ENCODE measurements at regions not wholly inside any gene's neighbourhood (a gene's known extent, or its start where the extent isn't known, plus 50 kb on each side); places are given as distances from the start of the nearest gene placed in this dataset.
"Not testable (repeated sequence)": the region's sequence is repeated elsewhere in the genome, so short reads cannot be mapped to it uniquely, and the experiment has no call there.

DNA sequence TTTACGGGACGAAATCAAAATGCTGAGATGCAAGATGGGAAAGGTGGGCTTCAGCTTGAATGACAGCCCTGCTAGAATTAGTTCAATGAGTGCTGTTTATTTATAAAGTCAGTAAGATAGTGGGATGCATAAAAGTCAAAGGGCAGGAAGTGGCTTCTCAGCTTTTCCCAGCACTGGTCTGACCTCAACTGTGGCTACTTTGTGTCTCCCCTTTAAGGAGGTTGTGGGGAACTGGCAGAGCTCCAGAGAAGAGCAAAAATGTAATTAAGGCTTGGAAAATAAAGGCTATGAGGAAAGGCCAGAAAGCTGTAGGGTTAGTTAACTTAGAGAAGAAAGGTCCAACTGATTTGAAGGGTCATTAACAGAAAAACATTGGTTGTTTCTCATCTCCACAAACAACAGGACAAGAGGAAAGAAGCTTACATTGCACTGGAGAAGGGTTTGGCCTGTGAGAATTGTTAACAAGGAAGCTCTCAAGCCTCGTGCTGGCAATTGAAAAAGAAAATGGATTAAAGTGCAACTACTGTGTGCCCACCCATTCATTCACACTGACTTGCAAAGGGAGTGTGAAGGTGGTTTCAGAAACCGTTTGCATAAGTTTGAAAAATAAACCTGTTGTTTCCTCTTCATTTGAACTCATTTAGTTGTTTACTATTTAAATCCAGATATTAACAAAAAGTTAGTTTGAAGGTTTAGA is 68.8 kb upstream of the CD28 start:
- Mint-ChIP-seq H3K9me3 (ENCODE audit: unreplicated experiment) (no peaks in the 10 kb centered on the region), H3K4me1 (ENCODE audit: unreplicated experiment) (peaks cover 7% of the 10 kb centered on the region), H3K4me3 (ENCODE audit: unreplicated experiment) (no peak overlapping the region), H3K27ac (ENCODE audit: unreplicated experiment) (no peak overlapping the region), H3K36me3 (ENCODE audit: unreplicated experiment) (no peaks in the 10 kb centered on the region), H3K27me3 (ENCODE audit: unreplicated experiment) (no peaks in the 10 kb centered on the region)
- TF ChIP-seq, protein P1, sequence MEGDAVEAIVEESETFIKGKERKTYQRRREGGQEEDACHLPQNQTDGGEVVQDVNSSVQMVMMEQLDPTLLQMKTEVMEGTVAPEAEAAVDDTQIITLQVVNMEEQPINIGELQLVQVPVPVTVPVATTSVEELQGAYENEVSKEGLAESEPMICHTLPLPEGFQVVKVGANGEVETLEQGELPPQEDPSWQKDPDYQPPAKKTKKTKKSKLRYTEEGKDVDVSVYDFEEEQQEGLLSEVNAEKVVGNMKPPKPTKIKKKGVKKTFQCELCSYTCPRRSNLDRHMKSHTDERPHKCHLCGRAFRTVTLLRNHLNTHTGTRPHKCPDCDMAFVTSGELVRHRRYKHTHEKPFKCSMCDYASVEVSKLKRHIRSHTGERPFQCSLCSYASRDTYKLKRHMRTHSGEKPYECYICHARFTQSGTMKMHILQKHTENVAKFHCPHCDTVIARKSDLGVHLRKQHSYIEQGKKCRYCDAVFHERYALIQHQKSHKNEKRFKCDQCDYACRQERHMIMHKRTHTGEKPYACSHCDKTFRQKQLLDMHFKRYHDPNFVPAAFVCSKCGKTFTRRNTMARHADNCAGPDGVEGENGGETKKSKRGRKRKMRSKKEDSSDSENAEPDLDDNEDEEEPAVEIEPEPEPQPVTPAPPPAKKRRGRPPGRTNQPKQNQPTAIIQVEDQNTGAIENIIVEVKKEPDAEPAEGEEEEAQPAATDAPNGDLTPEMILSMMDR (IDR thresholded peaks at IDR 0.05), result no peak
- DNase-seq (ENCODE audit: extremely low spot score, unreplicated experiment), result no peak

DNA sequence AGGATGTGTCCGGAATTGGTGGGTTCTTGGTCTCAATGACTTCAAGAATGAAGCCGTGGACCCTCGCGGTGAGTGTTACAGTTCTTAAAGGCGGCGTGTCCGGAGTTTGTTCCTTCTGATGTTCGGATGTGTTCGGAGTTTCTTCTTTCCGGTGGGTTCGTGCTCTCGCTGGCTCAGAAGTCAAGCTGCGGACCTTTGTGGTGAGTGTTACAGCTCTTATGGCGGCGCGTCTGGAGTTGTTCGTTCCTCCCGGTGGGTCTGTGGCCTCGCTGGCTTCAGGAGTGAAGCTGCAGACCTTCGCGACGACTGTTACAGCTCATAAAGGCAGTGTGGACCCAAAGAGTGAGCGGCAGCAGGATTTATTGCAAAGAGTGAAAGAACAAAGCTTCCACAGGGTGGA is 64.6 kb upstream of the CD28 start:
- not testable (repeated sequence) for H3K36me3 Mint-ChIP-seq (ENCODE audit: unreplicated experiment); H3K27ac Mint-ChIP-seq (ENCODE audit: unreplicated experiment); H3K4me1 Mint-ChIP-seq (ENCODE audit: unreplicated experiment); DNase-seq (ENCODE audit: extremely low spot score, unreplicated experiment); H3K9me3 Mint-ChIP-seq (ENCODE audit: unreplicated experiment); H3K27me3 Mint-ChIP-seq (ENCODE audit: unreplicated experiment); H3K4me3 Mint-ChIP-seq (ENCODE audit: unreplicated experiment)

DNA sequence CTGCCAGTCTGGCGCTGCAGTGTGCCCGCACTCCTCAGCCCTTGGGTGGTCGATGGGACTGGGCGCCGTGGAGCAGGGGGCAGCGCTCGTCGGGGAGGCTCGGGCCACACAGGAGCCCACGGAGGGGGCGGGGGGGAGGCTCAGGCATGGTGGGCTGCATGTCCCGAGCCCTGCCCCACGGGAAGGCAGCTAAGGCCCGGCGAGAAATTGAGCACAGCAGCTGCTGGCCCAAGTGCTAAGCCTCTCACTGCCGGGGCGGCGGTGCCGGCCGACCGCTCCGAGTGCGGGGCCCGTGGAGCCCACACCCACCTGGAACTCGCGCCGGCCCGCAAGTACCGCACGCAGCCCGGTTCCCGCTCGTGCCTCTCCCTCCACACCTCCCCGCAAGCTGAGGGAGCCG is 63.6 kb upstream of the CD28 start:
- H3K36me3 Mint-ChIP-seq (ENCODE audit: unreplicated experiment); H3K27me3 Mint-ChIP-seq (ENCODE audit: unreplicated experiment); DNase-seq (ENCODE audit: extremely low spot score, unreplicated experiment); H3K9me3 Mint-ChIP-seq (ENCODE audit: unreplicated experiment); H3K27ac Mint-ChIP-seq (ENCODE audit: unreplicated experiment); H3K4me3 Mint-ChIP-seq (ENCODE audit: unreplicated experiment); H3K4me1 Mint-ChIP-seq (ENCODE audit: unreplicated experiment): not testable (repeated sequence)

DNA sequence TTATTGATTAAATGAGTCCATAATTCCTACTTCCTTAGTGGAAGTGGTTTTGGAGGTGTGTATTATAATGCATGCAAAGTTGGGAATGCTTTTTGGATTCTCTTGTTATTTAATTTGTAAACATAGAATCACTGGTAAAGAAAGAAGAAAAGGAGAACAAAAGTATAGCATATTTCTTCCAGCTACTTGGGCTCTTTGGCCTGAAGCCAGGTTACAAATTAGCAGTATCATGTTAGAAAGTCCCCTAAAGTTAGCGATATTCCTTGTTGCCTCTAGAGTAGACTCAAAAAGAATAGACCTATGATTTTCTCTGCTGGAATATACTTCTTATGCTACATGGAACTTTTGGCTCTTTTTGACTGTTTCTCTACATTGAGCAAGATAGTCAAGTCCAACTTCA is 60.6 kb upstream of the CD28 start:
- peaks cover 24% of the 10 kb centered on the region for H3K4me1 Mint-ChIP-seq (ENCODE audit: unreplicated experiment)
- no peaks in the 10 kb centered on the region for H3K9me3 Mint-ChIP-seq (ENCODE audit: unreplicated experiment)
- DNase-seq (ENCODE audit: extremely low spot score, unreplicated experiment), result no peak
- TF ChIP-seq, protein P1 (IDR thresholded peaks at IDR 0.05), result no peak
- no peaks in the 10 kb centered on the region for H3K27me3 Mint-ChIP-seq (ENCODE audit: unreplicated experiment)
- no peak overlapping the region for H3K4me3 Mint-ChIP-seq (ENCODE audit: unreplicated experiment)
- H3K36me3 Mint-ChIP-seq (ENCODE audit: unreplicated experiment), result no peaks in the 10 kb centered on the region
- H3K27ac Mint-ChIP-seq (ENCODE audit: unreplicated experiment), result no peak overlapping the region

DNA sequence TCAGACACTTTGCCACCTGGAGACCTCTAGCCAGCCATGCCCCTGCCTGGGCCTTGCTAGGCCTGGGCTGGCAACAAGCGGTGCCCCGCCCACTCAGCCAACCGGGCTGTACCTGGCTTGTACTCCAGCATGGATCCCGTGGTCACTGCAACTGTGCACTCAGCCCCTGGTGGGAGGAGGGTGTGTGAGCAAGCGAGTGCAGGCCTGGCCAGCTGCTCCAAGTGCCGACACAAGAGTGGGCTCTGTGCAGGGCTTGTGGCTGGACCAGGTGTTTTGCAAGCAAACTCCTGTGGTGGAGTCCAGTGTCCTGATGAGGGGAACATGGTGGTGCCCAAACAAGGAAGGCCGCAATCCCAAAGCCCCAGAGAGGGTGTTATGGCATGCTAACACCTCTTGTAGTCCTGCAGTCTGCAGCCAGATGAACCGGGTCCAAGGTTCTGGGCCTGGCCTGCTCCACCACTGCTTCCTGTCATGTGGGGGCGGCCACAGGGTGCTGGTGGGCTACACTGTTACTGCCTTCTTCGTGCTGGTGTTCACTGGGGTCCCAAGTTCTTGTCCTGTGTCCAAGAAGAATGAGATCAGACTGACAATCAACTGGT is 60.1 kb upstream of the CD28 start:
- peaks cover 25% of the 10 kb centered on the region for H3K4me1 Mint-ChIP-seq (ENCODE audit: unreplicated experiment)
- H3K9me3 Mint-ChIP-seq (ENCODE audit: unreplicated experiment), result no peaks in the 10 kb centered on the region
- TF ChIP-seq, protein P1 (IDR thresholded peaks at IDR 0.05), result no peak
- no peak overlapping the region for H3K27ac Mint-ChIP-seq (ENCODE audit: unreplicated experiment)
- H3K4me3 Mint-ChIP-seq (ENCODE audit: unreplicated experiment), result no peak overlapping the region
- no peaks in the 10 kb centered on the region for H3K36me3 Mint-ChIP-seq (ENCODE audit: unreplicated experiment)
- no peaks in the 10 kb centered on the region for H3K27me3 Mint-ChIP-seq (ENCODE audit: unreplicated experiment)
- DNase-seq (ENCODE audit: extremely low spot score, unreplicated experiment), result no peak

DNA sequence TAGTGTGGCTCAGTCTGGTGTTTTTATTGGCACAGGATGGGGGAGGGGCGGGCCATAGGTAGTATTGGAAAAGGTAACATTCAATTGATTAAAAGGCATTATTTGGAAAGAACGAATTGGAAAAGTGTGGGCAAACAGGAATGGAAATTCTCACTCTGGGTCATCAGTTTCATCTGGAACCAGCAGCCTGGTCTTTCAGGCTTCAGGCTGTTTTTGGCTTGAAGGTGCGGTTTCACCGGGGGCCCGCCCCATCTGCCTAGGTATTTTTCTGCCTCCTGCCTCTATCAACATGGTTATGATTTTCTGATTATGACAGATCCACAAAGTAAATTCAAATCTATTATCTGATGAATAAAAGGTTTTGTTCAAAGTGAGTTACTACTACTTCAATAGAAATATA is 59.5 kb upstream of the CD28 start:
- Mint-ChIP-seq H3K4me3 (ENCODE audit: unreplicated experiment) (no peak overlapping the region), H3K27ac (ENCODE audit: unreplicated experiment) (no peak overlapping the region), H3K36me3 (ENCODE audit: unreplicated experiment) (no peaks in the 10 kb centered on the region), H3K9me3 (ENCODE audit: unreplicated experiment) (no peaks in the 10 kb centered on the region), H3K27me3 (ENCODE audit: unreplicated experiment) (no peaks in the 10 kb centered on the region), H3K4me1 (ENCODE audit: unreplicated experiment) (peaks cover 25% of the 10 kb centered on the region)
- TF ChIP-seq, protein P1 (IDR thresholded peaks at IDR 0.05), result no peak
- DNase-seq (ENCODE audit: extremely low spot score, unreplicated experiment), result no peak

Measured in osteocyte (in vitro differentiated cells).